ENCODE measurements at regions not wholly inside any gene's neighbourhood (a gene's known extent, or its start where the extent isn't known, plus 50 kb on each side); places are given as distances from the start of the nearest gene placed in this dataset.

DNA sequence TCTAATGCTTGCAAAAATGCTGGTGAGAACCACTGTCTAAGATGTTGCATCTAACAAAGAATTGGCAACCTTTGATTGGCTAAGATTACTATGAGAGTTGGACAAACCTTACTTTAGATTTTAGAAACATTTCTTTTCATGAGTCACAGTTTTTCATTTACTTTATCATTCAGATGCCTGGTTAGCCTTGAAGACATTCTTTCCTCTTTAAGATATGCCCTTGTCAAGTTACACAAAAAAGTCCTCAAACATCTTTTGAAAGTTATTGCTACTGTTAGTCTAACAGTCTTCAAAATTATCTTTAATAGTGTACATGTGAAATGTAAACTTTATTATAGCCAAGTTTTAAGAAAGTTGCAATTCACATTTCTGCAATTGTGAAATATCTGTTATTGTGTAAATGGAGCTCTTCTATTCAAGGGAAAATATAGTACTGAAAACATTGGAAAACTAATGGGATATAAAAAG, 276.3 kb downstream of the RND3 start:
- TF ChIP-seq, protein P1, sequence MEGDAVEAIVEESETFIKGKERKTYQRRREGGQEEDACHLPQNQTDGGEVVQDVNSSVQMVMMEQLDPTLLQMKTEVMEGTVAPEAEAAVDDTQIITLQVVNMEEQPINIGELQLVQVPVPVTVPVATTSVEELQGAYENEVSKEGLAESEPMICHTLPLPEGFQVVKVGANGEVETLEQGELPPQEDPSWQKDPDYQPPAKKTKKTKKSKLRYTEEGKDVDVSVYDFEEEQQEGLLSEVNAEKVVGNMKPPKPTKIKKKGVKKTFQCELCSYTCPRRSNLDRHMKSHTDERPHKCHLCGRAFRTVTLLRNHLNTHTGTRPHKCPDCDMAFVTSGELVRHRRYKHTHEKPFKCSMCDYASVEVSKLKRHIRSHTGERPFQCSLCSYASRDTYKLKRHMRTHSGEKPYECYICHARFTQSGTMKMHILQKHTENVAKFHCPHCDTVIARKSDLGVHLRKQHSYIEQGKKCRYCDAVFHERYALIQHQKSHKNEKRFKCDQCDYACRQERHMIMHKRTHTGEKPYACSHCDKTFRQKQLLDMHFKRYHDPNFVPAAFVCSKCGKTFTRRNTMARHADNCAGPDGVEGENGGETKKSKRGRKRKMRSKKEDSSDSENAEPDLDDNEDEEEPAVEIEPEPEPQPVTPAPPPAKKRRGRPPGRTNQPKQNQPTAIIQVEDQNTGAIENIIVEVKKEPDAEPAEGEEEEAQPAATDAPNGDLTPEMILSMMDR (IDR thresholded peaks at IDR 0.05): no peak
- TF ChIP-seq POLR2AphosphoS5 (IDR thresholded peaks at IDR 0.05) (no peak), EP300 (IDR thresholded peaks at IDR 0.05) (no peak), POLR2A (IDR thresholded peaks at IDR 0.05) (no peak)

Measured in suprapubic skin (tissue), 4 donors.